Mesenchymal stem cell (in vitro differentiated cells and primary cell): ENCODE measurements at regions not wholly inside any gene's neighbourhood (a gene's known extent, or its start where the extent isn't known, plus 50 kb on each side); places are given as distances from the start of the nearest gene placed in this dataset.

ENCODE experiments used
- DNase-seq: peaks from one replicate; pipeline ENCODE4 v3.0.0-alpha.2; 2013
- H2AFZ ChIP-seq: one replicate; pipeline ENCODE4 v1.6.1; 2013; ENCODE audit warnings: low read depth, mild to moderate bottlenecking, control low read depth, inconsistent platforms, low read length, moderate library complexity
- H2AK5ac ChIP-seq: 2 replicates; pipeline ENCODE4 v1.6.1; 2013; ENCODE audit warnings: low read length, moderate library complexity, mild to moderate bottlenecking, inconsistent platforms; ENCODE audit not compliant: severe bottlenecking
- H2BK120ac ChIP-seq: one replicate; pipeline ENCODE4 v1.6.1; 2013; ENCODE audit warnings: low read depth, mild to moderate bottlenecking, inconsistent platforms, low read length, moderate library complexity
- H2BK12ac ChIP-seq, 2 experiments: one replicate each; pipeline ENCODE4 v1.6.1; 2013; ENCODE audit warnings: inconsistent platforms in 2 of 2, low read length in 2 of 2, mild to moderate bottlenecking in 2 of 2, moderate library complexity in 2 of 2, control low read depth in 1 of 2
- H2BK15ac ChIP-seq: one replicate; pipeline ENCODE4 v1.6.1; 2013; ENCODE audit warnings: mild to moderate bottlenecking, low read depth, inconsistent platforms; ENCODE audit not compliant: poor library complexity, severe bottlenecking
- H2BK5ac ChIP-seq: 2 replicates; pipeline ENCODE4 v1.6.1; 2013; ENCODE audit warnings: low read depth, mild to moderate bottlenecking, low read length, control low read depth, inconsistent platforms; ENCODE audit not compliant: poor library complexity, severe bottlenecking
- H3K14ac ChIP-seq, 2 experiments: one replicate each; pipeline ENCODE4 v1.6.1; 2013; ENCODE audit warnings: inconsistent platforms in 2 of 2, low read length in 2 of 2, control low read depth in 1 of 2, mild to moderate bottlenecking in 1 of 2, moderate library complexity in 1 of 2
- H3K18ac ChIP-seq, 2 experiments: one replicate each; pipeline ENCODE4 v1.6.1; 2013; ENCODE audit warnings: inconsistent platforms in 2 of 2, low read length in 2 of 2, control low read depth in 1 of 2, low read depth in 1 of 2, mild to moderate bottlenecking in 1 of 2
- H3K23ac ChIP-seq, 2 experiments: one replicate each; pipeline ENCODE4 v1.6.1; 2013; ENCODE audit warnings: inconsistent platforms in 2 of 2, low read length in 2 of 2, mild to moderate bottlenecking in 2 of 2, moderate library complexity in 2 of 2, control low read depth in 1 of 2
- H3K27ac ChIP-seq: 2 replicates; pipeline ENCODE4 v1.5.1; 2013; ENCODE audit warnings: mild to moderate bottlenecking, moderate library complexity, low read length, control low read depth, inconsistent platforms; ENCODE audit not compliant: poor library complexity, severe bottlenecking
- H3K27me3 ChIP-seq, 2 experiments: 2 replicates each; pipeline versions ENCODE4 v1.6.1 to v1.7.0; 2013; ENCODE audit warnings: low read length in 2 of 2, mild to moderate bottlenecking in 2 of 2, moderate library complexity in 2 of 2, control low read depth in 1 of 2, inconsistent platforms in 1 of 2; ENCODE audit not compliant: control insufficient read depth in 1 of 2, insufficient read depth in 1 of 2
- H3K36me3 ChIP-seq, 2 experiments: 2 replicates each; pipeline versions ENCODE4 v1.6.1 to v1.7.0; 2013; ENCODE audit warnings: low read length in 2 of 2, control low read depth in 1 of 2, inconsistent platforms in 1 of 2, low read depth in 1 of 2, mild to moderate bottlenecking in 1 of 2; ENCODE audit not compliant: insufficient read depth in 2 of 2, control insufficient read depth in 1 of 2
- H3K4ac ChIP-seq, 2 experiments: one replicate each; pipeline ENCODE4 v1.6.1; 2013; ENCODE audit warnings: inconsistent platforms in 2 of 2, low read length in 2 of 2, mild to moderate bottlenecking in 2 of 2, moderate library complexity in 2 of 2, control low read depth in 1 of 2, low read depth in 1 of 2
- H3K4me1 ChIP-seq: 2 replicates; pipeline ENCODE4 v1.6.1; 2013; ENCODE audit warnings: low read depth, low read length, control low read depth; ENCODE audit not compliant: control insufficient read depth, insufficient read depth
- H3K4me2 ChIP-seq: 2 replicates; pipeline ENCODE4 v1.6.1; 2013; ENCODE audit warnings: low read length, mild to moderate bottlenecking, inconsistent platforms; ENCODE audit not compliant: poor library complexity, severe bottlenecking
- H3K4me3 ChIP-seq, 2 experiments: 2 replicates each; pipeline versions ENCODE4 v1.5.1 to v1.7.0; 2013; ENCODE audit warnings: low read length in 2 of 2, mild to moderate bottlenecking in 2 of 2, control low read depth in 1 of 2, low read depth in 1 of 2; ENCODE audit not compliant: insufficient read depth in 1 of 2
- H3K79me1 ChIP-seq: replicated peaks from 2 replicates; pipeline ENCODE4 v1.6.1; 2013; ENCODE audit warnings: mild to moderate bottlenecking, control low read depth, low read length, inconsistent platforms; ENCODE audit not compliant: poor library complexity, severe bottlenecking
- H3K9ac ChIP-seq: 2 replicates; pipeline ENCODE4 v1.7.0; 2013; ENCODE audit warnings: mild to moderate bottlenecking, low read length, moderate library complexity
- H3K9me3 ChIP-seq: 2 replicates; pipeline ENCODE4 v1.7.0; 2013; ENCODE audit warnings: mild to moderate bottlenecking, low read length; ENCODE audit not compliant: control insufficient read depth
- H4K8ac ChIP-seq: one replicate; pipeline ENCODE4 v1.6.1; 2013; ENCODE audit warnings: inconsistent platforms, mild to moderate bottlenecking, low read length, moderate library complexity
- H4K91ac ChIP-seq: one replicate; pipeline ENCODE4 v1.6.1; 2013; ENCODE audit warnings: mild to moderate bottlenecking, low read length, inconsistent platforms
- WGBS: methylation state at CpG from one replicate; pipeline ENCODE4 v1.1.7; 2013; ENCODE audit warnings: mixed read lengths; 5-methylcytosine and 5-hydroxymethylcytosine counted together

- H3K18ac ChIP-seq = no peak overlapping the region
- no peaks in the 10 kb centered on the region for H3K4me1 ChIP-seq
- H3K27me3 ChIP-seq = no peaks in the 10 kb centered on the region
- H3K4ac ChIP-seq = no peak overlapping the region
- DNase-seq = no peak
- no peak overlapping the region for H3K23ac ChIP-seq
- no peak overlapping the region for H3K9ac ChIP-seq
- H2BK12ac ChIP-seq = no peak overlapping the region
- peaks cover 4% of the 10 kb centered on the region for H3K9me3 ChIP-seq
- H4K8ac ChIP-seq = no peak overlapping the region
- no peak overlapping the region for H3K14ac ChIP-seq
- no peak overlapping the region for H2BK15ac ChIP-seq
- no peak overlapping the region for H2BK5ac ChIP-seq
- H3K4me2 ChIP-seq = no peak overlapping the region
- WGBS = 42% methylated on average over 3 of the region's 3 CpGs
- no peak overlapping the region for H3K4me3 ChIP-seq
- no peak overlapping the region for H2BK120ac ChIP-seq
- no peaks in the 10 kb centered on the region for H3K36me3 ChIP-seq
- H4K91ac ChIP-seq = no peak overlapping the region
- no peaks in the 10 kb centered on the region for H3K79me1 ChIP-seq
- no peak overlapping the region for H2AK5ac ChIP-seq
- H3K27ac ChIP-seq = no peak overlapping the region
- no peak overlapping the region for H2AFZ ChIP-seq
Measured at GRCh38 chr18:51953521-51953920, 386.5 kb upstream of the DCC start.

GRCh38 chr18:51955136-51955535 lies 384.9 kb upstream of the DCC start:
- no peak overlapping the region for H4K91ac ChIP-seq
- H2BK5ac ChIP-seq = no peak overlapping the region
- no peak for DNase-seq
- no peak overlapping the region for H2BK120ac ChIP-seq
- H3K36me3 ChIP-seq = no peaks in the 10 kb centered on the region
- no peaks in the 10 kb centered on the region for H3K79me1 ChIP-seq
- no peak overlapping the region for H3K4me2 ChIP-seq
- H3K9me3 ChIP-seq = no peaks in the 10 kb centered on the region
- H3K27ac ChIP-seq = no peak overlapping the region
- no peak overlapping the region for H2BK15ac ChIP-seq
- WGBS = 67% methylated on average over 6 of the region's 6 CpGs
- H3K18ac ChIP-seq = no peak overlapping the region
- H3K23ac ChIP-seq = no peak overlapping the region
- no peaks in the 10 kb centered on the region for H3K4me1 ChIP-seq
- no peak overlapping the region for H4K8ac ChIP-seq
- H2BK12ac ChIP-seq = no peak overlapping the region
- H3K4me3 ChIP-seq = no peak overlapping the region
- H2AFZ ChIP-seq = no peak overlapping the region
- H3K4ac ChIP-seq = no peak overlapping the region
- no peak overlapping the region for H3K14ac ChIP-seq
- no peak overlapping the region for H2AK5ac ChIP-seq
- H3K27me3 ChIP-seq = no peaks in the 10 kb centered on the region
- no peak overlapping the region for H3K9ac ChIP-seq

- Histone ChIP-seq H2BK12ac (no peak overlapping the region), H3K18ac (no peak overlapping the region), H2AK5ac (no peak overlapping the region), H2BK120ac (no peak overlapping the region), H3K9ac (no peak overlapping the region), H3K27ac (no peak overlapping the region), H3K4me3 (no peak overlapping the region), H4K91ac (no peak overlapping the region), H3K4me1 (no peaks in the 10 kb centered on the region), H2AFZ (no peak overlapping the region), H2BK15ac (no peak overlapping the region), H3K9me3 (no peaks in the 10 kb centered on the region), H3K23ac (no peak overlapping the region), H3K4ac (no peak overlapping the region), H3K14ac (no peak overlapping the region), H3K79me1 (no peaks in the 10 kb centered on the region), H3K36me3 (no peaks in the 10 kb centered on the region), H3K27me3 (no peaks in the 10 kb centered on the region), H3K4me2 (no peak overlapping the region), H2BK5ac (no peak overlapping the region), H4K8ac (no peak overlapping the region)
- 59% methylated on average over 4 of the region's 4 CpGs for WGBS
- DNase-seq = no peak
Measured at GRCh38 chr18:51957001-51957400, 383.0 kb upstream of the DCC start.

- H2BK120ac ChIP-seq = no peak overlapping the region
Measured at GRCh38 chr18:51980101-51980500, 359.9 kb upstream of the DCC start.

More at GRCh38 chr18:51980101-51980500, 359.9 kb upstream of the DCC start:
- H3K27me3 ChIP-seq = no peaks in the 10 kb centered on the region
- no peak overlapping the region for H3K27ac ChIP-seq
- H2BK12ac ChIP-seq = no peak overlapping the region
- H2AFZ ChIP-seq = no peak overlapping the region
- H2BK5ac ChIP-seq = no peak overlapping the region
- H3K23ac ChIP-seq = no peak overlapping the region
- H3K79me1 ChIP-seq = no peaks in the 10 kb centered on the region
- 60% methylated on average over 3 of the region's 3 CpGs for WGBS
- no peak for DNase-seq
- H3K4me2 ChIP-seq = no peak overlapping the region
- no peak overlapping the region for H3K4ac ChIP-seq
- H4K91ac ChIP-seq = no peak overlapping the region
- H3K18ac ChIP-seq = no peak overlapping the region
- H3K4me1 ChIP-seq = no peaks in the 10 kb centered on the region
- no peak overlapping the region for H3K4me3 ChIP-seq
- no peak overlapping the region for H2BK15ac ChIP-seq
- no peak overlapping the region for H3K14ac ChIP-seq
- H2AK5ac ChIP-seq = no peak overlapping the region
- H3K9me3 ChIP-seq = peaks cover 7% of the 10 kb centered on the region
- H4K8ac ChIP-seq = no peak overlapping the region
- no peak overlapping the region for H3K9ac ChIP-seq
- no peaks in the 10 kb centered on the region for H3K36me3 ChIP-seq
